ENCODE measurements at regions not wholly inside any gene's neighbourhood (a gene's known extent, or its start where the extent isn't known, plus 50 kb on each side); places are given as distances from the start of the nearest gene placed in this dataset.

DNA sequence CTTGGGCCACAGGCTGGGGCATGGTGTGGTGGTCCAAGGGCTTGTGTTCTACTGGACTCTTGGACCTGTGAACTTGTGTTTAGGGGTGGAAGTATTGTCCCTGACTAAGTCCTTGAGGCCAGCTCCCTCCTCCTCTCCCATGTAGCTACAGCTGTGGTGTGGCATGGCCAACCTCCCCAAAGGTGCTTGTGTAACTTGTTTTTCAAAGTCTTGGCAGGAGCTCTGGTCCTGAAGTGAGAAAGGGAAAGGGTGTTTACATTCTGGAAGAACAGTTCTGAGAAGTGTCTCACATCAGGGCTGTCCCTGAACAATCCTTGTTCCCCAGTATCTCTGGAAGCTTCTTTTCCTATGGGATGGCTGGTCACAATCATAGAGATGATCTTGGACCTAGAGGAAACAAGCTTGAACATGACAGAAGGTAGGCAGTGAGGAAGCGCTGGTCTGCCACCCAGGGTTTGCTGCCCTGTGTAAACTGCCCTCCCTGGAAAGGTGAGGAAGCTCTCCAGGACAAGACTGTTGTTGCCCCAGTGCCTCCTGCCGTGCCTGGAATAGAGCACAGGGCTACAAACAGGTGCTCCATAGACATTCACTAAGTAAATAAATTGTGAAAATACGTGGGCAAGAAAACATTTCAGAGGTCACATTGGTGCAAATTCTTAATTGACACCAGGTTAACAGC, 64.6 kb upstream of the KLF9 start:
- no peak for DNase-seq

DNA sequence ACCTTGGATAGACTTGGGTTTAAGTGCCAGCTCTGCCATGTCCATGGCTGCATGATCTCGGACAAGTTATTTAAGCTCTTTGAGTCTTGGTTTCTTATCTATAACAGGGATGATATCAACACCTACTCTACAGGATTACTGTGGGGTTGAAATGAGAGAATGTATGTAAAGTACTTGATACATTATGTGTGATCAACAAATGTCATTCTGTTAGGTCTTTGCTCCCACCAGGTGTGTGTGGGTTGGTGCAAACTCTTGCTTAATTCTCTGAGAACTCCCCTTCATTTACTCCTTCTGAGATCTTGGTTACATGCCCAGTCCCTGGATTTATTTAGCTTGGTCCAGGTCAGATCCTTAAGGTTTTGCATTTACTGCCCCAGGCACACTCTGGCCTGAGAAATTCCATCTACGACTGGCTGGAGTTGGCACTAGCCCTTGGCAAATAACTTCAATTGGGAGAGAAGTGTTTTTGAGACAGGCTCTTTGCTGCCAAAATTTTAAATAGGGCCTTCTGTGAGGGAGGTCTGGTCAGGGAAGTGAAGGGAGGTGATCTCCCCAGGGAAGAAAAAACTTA, 63.5 kb upstream of the KLF9 start:
- no peak for DNase-seq

DNA sequence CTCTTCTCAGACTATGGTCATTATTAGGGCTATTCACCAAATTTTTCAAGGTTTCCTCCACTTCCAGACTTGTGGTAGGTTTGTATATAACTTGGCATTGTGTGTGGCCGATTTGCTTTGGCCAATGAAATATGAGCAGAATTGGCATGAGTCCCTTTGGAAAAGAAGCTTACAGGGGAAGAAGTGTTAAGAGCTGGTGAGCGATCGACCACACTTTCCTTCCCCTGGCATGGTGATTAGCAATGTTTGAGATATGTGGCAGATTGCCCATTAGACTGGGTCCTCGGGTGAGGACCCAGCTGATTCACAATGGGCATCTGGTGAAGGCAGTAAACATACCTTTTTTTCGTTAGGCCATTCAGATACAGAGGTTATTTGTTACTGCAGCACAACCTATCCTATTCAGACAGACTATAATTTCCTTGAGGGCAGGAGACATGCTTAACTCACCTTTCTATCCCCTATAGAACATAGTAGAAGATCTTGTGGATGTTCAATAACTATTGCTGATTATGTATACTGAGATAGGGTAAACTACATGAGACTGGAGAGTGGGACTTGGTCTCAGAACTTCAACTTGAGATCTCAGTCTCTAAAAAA, 62.8 kb upstream of the KLF9 start:
- no peak for DNase-seq

DNA sequence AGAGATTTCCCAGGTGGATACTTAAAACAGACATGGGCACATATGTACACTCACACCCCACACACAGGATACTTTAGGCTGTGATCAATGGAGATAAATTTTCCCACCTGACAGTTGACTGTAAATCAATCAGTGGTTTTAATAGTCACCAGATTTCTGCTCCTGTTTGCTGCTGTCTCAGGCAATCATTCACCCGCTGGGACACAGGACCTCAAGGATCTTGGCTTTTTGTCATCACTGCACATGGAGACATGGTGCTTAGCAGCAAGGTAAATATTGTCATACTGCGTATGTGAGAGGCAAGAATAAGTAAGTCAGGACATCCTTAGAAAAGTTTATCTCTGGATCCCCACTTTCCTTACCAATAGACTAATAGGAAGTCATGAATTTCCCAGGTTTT, 60.8 kb upstream of the KLF9 start:
- peak; percentile 25 for DNase-seq

DNA sequence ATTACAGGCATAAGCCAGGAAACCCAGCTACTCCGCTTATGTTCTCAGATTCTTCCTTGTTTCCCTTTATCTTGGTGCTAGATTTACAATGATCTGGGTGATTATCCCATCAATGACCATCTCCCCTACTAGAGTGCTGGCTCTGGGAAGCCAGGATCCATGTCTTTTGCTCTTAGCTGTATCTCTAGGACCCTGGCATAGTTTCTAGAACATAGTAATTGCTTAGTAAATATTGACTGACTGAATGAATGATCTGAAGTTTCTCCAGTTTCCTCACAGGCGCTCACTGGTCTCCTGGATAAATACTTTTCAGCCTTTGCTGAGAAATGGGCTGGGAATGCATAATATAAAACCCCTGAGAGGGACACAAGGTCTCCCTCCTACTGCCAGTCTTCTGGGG, 60.0 kb upstream of the KLF9 start:
- no peak for DNase-seq

DNA sequence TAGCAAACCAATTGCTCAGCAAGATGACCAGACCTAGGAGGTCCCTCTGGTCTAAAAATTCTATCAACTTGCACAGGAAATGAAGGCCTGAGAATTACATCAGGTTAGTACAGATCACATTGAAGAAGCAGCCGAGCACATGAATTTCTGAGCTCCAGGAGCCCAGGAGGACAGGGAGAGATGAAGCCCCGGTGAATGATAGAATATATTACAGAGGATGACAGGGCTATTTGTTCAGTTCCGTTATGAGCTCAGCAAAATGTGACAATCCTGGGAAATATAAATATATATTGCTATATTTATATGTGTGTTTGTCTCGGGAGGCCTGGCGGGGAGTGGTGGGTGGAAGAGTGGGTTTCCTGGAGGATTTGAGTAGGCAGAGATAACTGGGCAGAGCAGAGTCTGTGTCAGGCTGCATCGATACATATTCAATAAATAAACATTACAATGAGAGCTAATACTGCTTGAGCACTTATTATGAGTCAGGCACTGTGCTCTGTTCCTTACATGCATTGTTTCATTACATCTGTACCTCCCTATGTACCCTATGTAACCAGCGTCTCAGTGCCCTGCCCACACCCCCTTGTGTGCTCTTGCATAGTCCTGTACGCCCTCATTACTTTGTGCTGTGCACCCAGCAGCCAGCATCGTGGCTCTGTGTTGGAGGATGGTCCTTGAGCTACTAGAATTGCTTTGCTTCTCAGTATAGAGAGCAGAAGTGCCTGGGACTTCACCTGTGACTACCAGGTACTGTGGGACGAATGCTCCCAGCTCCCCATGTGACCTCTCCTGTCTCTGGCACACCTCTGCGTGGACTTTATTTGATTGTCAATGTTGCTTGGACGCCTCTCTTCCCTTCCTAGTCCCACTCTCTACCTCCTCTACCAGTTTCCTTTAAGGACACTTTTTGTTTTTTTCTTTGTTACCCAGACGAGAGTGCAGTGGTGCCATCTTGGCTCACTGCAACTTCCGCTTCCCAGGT, 58.1 kb upstream of the KLF9 start:
- no peak for DNase-seq

DNA sequence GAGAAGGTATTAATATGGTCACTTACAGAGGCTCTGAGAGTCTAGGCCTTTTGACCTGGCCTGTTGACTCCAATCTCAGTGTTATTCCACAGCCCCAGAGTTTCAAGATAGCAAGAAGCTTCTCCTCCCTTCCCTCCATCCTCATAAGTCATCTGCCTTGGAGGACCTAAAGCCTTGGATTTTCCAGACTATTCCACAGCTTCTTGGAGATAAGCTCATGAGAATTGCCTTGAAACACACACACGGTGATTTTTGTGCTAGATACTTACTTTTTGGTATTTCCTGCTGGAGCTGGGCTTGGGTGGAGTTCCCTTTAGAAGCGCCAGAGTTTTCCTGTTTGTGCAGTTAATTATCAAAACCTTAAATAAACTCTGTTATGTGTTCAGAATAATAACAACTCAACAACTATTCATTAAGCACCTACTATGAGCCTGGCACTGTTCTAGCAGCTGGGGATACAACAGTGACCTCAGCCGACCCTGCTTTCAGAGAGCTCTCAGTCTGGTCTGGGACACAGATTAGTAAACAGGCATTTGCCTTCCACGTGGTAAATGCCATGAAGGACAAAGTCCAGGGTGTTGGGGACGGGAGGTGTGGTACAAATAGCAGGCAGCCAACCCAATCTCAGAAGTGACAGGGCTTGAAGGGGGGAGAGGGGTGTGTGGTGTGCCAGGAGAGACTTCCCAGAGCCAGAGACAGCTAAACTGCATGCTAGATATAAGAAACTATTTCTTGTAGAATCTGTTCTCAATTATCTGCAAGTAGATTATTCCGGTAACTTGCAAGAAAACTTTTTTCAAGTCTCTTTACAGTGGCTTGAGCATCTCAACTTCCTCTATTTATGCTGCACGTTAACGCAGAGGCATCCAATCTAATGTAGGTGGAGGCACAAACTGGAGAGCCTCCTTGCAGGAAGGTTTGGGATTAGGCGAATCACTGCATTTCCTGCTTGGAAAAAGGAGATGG, 55.9 kb upstream of the KLF9 start:
- DNase-seq, result no peak

DNA sequence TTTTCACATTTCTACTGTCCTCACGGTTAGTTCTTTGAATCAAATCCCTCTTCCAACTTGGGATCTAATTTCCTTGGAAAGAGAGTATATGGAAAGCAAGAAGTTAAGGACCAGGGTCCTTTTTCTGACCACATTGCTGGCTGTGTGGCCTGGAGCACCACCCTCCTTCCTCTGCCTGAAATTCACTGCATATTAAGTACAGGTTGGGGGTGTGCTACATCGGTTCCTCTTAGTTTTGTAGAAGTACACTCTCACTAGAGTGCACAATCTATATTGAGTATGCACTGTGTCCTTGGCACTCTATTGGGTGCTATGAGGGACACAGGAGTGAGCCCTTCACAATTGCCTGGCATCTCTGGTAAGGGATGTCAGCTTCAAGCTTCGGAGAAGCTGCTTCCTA, 53.8 kb upstream of the KLF9 start:
- no peak for DNase-seq

DNA sequence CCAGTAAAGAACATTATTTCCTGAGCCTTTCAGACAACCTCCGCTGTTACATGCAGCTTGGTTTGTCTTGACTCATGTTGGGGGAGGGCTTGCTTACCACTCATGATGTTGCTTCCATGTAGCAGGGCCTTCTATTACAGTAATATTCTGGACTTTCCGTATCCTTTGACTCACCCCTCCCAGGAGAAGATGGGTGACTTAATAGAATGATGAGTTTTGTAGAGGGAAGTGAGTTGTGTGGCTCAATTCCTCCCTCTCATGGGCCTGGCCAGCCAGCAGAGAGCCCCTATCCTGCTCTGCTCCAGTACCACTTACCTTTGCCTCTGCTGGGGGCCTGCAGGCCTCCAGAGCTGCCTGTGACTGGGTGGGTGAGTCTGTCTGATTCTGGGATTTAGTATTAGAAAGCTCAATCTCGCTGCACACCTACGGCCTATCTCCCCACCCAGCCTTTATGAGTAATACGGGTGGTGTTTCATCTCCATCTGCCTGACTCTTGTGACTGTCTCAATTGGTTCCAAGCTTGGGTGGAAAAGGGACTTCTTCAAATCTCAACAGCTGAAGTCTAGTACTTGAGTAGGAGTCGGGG, 52.6 kb upstream of the KLF9 start:
- no peak for DNase-seq

DNA sequence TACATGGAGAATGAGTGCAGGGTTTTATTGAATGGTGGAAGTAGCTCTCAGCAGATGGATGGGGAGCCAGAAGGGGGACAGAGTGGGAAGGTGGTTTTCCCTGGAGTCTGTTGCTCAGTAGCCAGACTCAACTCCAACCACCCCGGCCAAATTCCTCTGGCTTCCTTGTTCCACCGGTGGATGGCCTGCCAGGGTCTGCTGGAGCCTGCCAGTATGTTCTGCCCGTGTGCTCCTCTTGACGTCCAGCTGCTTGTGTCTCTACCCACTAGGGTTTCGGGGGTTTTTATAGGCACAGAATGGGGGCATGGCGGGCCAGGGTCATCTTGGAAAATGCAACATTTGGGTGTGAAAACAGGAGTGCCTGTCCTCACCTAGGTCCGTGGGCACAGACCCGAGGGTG, 51.4 kb upstream of the KLF9 start:
- DNase-seq, result no peak

DNA sequence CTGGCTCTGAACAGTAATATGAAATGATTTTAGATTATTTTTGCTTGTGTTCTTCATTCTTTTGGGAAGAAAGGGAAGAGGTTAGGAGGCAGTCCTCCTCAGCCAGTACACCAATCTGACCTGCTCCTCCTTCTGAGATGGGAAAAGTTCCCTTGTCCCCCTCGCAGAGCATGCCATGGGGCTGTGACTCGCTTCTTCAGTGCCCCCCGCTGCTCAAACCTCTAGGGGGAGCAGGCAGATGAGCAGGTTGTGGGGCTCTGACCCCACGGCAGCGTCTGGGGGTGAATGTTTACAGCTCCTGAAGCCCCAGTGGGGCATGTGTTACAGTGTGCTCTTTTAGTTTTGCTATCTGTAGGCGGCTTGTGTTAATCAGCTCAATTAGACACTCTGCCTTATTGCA, 50.9 kb upstream of the KLF9 start:
- no peak for DNase-seq
